NCI-H2196 treated with DMSO at 0.1 percent for 48 hours (cell line): ENCODE measurements at regions not wholly inside any gene's neighbourhood (a gene's known extent, or its start where the extent isn't known, plus 50 kb on each side); places are given as distances from the start of the nearest gene placed in this dataset.

Experiments
- DNase-seq: peaks from one replicate; lab custom pipeline; 2025; ENCODE audit not compliant: unreplicated experiment; lab: John Stamatoyannopoulos, UW

DNA sequence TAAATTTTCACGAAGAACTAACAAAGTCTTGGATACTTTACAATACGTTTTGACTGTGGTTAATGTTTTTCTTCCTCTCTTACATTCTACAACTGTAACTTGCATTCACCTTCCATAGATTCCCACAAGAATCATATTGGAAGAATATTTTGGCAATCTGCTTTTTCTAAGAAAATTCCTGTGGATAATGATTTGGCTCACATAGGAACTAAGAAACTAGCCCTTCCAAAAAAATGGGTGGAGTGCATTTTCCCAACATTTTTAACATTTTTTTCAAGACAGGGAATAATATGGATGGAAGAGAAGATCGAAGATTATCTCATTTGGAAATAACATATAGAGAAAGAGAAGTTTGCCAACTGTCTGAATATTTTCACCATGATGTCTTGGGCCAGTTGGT, 256.9 kb upstream of the POU2AF2 start:
- no peak for DNase-seq

DNA sequence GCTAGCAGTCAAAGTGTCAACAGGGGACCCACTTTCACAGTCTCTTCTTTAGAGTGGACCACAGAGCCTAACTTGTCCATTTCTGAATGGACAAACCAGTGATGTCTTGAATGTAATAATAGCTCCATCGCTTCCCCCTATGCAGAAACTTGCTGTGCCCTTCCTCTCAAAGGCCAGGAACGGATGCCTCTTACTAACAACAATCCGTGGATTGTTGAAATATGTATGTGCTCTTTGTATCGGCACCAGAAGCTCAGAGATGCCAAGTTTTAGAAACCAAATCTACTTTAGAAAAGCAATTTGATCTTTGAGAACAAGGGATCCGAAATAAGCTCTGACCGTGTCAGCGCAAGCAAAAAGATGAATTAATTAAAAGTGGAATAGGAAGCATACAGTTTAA, 259.5 kb upstream of the POU2AF2 start:
- DNase-seq = no peak

DNA sequence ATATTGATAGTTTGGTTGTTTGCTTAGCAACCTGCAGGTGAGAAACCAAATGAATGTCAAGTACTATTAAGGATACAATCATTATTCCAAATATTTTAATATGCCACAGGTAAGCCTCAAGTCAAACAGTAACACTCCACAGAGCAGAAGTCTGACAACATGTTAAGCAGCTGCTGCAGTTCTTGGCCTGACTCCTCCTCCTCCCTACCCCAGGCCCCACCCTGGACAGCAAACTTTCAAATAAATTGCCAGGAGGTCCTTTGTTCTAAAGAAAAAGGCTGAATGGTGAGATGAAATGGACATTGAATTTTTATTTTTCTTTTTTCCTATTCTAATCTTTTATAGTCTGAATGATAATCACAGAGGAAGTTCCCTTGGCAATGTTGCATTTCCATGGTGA, 260.0 kb upstream of the POU2AF2 start:
- no peak for DNase-seq

DNA sequence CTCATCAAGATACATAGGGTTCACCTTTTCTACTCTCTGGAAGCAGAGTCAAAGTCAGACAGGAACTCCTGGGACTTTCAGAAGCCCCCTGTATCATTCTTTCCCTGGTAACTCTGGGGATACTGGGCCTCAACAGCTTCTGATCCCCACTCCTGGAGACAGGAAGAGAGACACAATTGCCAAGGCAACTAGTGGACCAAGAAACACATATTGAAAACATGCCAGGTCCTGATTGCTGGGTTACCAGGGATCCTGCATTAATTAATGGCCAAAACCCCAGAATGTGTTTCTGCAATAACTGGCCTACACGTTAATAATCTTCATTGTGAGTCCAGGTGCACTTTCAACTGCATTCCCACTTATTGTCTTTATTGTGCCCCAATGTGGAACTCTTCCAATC, 260.8 kb upstream of the POU2AF2 start:
- DNase-seq = no peak

DNA sequence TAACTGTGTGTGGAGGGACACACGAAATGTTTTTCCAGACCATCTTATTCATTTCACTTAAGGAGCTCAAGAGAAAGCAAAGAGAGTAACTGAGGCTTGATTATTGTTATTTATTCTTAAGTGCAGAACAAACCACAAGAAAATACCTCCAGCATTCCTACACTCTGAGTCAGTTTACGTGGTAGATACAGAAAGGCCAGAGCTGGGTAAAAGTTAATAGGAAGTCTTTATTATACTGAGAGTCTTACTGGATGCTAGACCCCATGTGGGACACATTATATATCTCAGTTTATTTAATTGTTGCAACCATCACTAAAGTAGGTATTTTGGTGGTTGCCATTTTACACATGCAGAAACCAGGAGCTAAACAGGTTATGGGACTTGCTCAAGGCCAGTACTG, 261.4 kb upstream of the POU2AF2 start:
- DNase-seq = no peak

DNA sequence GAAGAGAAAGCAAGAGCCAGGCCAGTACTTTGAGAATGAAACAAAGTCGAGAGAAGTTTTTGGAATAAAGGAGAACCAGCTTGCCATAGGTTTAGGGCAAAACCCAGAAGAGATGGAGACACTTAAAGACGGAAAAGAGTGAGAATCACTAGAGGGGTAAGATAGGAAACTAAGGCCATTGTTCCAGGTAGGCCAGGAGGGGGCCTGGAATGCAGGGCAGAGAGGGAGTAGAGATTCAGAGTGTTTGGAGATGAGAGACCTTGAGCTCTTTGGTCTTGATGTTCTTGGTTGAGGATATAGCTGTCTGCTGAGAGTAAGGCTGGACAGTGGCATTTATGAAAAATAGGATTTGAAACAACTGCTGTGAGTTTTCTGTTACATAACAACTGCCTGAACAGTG, 263.3 kb upstream of the POU2AF2 start:
- no peak for DNase-seq

DNA sequence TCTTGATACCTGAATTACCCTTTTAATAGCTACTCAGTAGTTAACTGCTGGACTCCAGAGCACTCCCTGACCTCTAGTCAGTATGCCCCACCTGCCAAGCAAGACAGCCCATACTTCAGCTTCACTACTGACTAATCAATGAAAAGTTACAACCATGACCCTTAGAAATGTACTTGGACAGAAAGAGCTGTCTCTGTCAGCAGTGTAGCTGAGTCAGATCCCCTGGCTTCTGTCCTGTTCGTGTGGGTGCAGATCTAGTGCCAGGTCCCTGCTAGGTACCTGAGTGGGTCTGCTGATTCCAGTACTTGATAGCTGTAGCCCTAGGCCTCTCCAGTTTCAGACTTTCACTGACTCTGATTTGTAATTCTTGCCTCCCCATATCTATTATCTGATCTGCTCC, 265.8 kb upstream of the POU2AF2 start:
- DNase-seq = no peak

DNA sequence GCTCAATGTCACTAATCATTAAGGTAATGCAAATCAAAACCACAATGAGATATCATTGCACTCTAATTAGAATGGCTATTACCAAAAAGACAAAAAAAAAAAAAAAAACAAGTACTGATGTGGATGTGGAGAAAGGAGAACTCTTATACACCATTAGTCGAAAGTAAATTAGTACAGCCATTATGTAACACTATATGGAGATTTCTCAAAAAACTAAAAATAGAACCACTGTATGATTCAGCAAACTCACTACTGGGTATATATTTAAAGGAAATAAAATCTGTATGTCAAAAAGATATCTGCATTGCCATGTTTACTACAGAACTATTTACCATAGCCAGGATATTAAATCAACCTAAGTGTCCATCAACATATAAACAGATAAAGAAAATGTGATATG, 265.4 kb upstream of the ARHGAP20 start:
- DNase-seq = no peak

DNA sequence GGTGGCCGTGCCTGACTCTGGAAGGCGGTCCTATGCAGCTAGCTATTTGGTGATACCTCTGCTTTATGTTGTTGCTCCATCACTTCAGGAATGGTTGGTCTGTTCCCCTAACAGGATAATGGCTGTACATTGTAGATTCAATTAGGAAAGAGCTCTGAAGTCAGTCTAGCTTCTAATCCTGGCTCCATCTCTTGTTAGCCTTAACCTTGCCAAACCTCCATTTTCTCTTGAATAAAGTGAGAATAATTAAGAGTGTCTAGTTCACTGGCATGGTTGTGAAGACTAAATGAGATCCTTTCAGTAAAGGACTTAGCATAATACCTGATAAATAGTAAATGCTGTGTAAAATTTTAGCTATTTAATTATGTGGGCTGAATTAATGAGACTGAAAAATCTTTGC, 262.5 kb upstream of the ARHGAP20 start:
- DNase-seq = no peak

DNA sequence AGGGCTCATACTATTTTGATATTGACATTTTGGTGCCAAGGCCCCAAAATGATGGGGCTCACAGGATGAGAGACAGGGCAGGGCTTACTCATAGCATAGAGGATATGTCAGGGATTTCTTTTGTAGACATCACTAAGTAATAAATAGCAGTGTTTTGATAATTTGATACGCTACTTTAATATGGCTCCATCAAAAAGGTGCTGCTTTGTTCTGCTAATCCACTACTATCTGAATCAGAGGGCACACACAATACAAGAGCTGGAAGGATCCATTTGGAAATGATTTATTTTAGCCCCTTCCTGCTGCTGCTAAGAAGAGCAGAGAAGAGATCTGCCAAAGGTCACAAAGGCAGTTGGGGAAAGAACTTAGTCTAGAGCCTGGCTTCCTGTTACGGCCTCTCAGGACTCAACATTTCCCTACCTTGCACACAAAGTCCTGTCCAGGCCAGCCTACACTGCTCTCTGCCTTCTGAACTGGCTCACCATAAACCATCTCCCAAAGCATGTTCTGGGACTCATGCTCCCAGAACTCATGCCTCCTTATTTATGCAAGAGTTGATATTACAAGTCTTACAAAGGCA, 261.3 kb upstream of the ARHGAP20 start:
- DNase-seq = no peak

DNA sequence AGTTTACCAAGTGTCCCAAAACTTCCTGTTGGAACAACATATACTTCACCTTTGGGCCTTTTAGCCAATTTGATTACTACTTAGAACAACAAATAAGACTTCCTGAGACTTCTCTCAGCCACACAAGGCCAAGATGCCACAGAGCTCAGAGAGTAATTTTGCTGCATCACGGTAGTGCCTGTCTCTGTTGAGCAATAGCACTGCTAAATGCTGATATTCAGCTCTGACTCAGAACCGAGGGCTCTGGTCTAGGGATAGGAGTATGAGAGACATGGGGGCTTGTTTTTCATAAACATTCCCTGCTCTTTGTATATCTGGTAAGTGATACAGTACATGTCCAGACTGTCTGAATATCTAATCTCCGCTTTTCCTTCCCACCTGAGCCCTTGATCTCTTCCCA, 260.4 kb upstream of the ARHGAP20 start:
- no peak for DNase-seq

DNA sequence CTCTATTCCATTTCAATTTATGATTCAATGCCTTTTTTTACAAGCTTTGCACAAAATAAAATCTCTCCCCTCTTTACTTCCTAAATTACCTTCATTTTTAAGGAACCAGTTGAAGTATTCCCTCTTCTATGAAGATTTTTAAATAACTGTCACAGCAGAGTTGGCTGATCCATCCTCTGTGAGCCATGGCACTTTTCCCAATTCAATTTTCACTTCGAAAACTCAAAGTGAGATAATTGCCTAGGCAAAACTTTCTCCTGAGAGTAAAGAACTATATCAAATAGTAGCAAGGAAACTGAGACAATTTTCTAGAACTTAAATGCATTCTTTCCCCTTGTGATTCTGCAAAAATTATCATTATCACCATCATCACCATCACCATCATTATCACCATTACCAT, 259.9 kb upstream of the ARHGAP20 start:
- DNase-seq = no peak

DNA sequence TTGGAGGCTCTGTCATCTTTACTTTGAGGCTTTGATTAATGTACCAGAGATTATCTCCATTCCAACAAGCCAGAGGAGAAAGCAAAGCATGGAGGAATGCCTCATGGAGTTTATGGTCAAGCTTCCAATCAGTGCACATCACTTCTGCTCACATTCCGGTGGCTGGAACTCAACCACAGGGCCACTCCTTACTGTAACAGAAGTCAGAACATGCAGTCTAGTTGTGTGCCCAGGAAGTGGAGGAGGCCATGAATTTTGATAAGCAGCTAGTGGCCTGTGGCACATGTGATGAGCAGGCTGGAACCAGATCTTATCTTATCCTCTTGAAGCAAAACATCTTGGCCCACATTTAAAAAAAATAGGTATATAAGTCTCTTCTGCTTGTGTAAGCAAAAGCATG, 258.9 kb upstream of the ARHGAP20 start:
- no peak for DNase-seq

DNA sequence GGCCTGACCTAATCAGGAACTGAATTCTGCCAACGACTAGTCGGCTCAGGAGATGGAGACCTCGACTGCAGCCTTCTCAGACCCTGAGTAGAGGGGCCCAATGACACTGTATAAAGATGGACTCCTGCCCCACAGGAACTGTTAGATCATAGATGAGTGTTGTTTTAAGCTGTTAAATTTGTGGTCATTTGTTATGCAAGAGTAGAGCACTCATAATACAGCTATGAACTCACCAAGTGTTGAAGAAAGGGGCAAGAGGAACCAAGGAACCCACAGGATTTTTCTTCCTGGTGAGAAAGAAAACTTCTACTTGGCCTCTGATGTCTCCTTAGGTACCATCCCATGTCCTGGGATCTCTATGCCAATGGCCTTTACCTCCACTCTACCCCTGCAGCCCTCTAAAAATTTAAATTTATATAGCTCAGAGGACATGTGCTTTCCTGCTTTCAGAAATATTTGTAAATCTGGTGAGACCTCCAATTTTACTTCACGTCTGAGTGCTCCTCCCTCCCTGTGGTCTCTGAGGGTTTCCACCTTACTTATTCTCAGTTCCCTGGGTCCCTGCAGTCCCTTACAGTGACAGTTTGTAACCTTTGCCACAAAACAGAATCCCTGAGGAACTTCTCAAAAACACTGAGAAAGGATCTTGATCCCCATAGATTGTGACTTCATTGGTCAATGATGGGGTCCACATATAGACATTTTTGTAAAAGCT, 256.3 kb upstream of the ARHGAP20 start:
- DNase-seq = no peak

DNA sequence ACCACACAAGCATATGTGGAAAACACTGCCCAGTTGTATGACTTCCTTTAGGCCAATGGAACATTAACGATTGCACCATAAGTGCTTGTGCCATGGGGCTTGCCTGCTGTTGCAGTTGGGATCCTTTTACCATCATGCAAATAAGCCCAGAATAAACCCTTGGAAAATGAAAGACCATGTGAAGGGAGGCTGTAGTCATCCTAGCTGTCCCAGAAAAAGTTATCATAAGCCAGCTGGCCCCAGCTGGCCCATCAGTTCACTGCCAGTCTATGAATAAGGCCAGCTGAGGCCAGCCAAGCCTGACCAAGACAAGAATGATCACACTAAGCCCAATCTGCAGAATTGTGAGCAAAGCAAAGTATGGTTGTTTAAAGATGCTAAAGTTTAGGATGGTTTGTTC, 253.9 kb upstream of the ARHGAP20 start:
- DNase-seq = no peak

DNA sequence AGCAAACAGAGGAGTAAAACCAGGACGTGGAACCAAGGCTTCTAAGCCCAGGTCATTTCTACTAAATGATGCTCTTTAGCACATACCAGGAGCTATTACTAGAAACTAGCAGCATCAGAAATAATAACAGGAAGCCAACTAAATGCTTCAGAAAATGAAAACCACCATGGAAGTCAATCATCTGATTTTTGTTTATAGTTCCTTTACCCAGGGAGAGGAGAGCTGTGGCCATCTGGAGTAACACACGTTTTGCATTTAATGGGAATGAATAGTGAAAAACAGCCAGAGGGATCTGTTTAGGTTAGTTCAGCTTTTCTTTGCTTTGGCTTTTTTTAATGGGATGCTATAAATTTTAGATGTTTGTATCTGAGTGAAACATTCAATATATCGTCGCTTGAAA, 250.7 kb upstream of the ARHGAP20 start:
- DNase-seq = no peak

DNA sequence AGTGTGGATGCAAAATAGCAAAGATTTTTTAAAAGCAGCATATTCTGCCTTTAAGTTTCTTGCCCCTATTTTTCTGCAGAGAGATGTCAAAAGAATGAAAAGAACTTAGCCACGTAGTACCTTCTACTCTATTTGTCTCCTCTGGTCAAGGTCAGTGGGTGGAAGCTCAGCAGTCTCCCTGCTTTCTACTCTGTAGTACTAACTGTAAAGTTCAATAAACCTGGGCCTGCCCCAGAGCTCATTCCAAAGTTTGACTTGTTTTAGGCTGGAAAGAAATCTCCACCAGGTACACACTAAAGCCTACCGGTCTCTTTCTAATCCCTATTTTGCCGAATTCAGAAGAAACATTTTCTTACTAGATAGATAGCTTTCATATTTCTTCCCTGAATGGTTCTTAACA, 247.9 kb upstream of the ARHGAP20 start:
- DNase-seq = no peak

DNA sequence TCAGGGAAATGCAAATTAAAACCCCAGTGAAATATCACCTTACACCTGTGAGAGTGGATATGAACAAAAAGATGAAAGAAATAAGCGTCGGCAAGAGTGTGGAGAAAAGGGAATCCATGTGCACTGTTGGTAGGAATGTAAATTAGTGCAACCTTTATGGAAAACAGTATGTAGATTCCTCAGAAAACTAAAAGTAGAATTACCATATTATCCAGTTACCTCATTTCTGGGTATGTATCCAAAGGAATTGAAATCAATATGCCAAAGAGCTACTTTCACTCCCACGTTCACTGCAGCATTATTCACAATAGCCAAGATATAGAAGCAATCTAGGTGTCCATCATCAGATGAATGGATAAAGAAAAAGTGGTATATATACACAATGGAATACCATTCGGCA, 246.0 kb upstream of the ARHGAP20 start:
- no peak for DNase-seq

DNA sequence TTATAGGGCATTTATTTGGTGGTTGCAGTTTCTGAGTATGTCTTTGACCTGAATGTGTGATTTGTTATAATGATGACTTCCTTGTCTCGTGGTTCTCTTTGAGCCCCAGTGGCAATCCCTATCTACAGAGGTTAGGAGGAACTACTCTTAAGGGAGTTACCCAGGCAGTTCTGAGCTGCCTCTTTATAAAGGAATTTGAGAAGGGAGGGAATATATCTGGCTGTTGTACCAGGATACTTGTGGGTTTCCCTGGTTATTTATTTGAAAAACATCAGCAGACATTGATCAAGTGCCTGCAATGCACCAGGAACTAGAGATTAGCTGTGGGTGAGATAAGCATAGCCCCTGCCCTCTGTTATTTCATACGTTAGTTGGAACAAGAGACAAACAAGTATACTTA, 243.5 kb upstream of the ARHGAP20 start:
- no peak for DNase-seq

DNA sequence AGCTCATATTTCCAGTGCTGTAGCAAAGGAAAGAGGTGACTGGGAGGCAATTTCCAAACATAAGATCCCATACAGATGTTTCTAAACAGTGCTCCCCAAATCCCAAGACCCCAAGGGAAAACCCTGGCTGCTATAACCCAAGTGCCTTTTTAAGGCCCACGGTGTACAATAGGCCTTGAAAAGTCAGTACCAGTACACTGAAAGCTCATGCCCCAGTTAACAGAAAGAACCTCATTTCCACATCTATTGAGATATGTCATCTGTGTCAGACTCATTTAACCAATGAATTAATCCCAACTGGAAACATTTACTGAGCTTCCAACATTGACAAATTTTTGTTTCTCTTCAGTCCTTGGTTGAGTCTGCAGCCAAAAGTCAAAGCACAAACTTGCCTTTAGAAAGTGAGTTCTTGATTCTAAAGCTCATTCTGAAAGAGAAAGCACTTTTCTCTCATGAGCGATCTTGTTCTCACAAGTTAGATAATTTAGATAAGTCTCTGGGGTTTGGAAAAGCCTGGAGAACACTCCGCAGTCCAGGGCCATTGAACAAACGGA, 239.8 kb upstream of the ARHGAP20 start:
- DNase-seq = no peak

DNA sequence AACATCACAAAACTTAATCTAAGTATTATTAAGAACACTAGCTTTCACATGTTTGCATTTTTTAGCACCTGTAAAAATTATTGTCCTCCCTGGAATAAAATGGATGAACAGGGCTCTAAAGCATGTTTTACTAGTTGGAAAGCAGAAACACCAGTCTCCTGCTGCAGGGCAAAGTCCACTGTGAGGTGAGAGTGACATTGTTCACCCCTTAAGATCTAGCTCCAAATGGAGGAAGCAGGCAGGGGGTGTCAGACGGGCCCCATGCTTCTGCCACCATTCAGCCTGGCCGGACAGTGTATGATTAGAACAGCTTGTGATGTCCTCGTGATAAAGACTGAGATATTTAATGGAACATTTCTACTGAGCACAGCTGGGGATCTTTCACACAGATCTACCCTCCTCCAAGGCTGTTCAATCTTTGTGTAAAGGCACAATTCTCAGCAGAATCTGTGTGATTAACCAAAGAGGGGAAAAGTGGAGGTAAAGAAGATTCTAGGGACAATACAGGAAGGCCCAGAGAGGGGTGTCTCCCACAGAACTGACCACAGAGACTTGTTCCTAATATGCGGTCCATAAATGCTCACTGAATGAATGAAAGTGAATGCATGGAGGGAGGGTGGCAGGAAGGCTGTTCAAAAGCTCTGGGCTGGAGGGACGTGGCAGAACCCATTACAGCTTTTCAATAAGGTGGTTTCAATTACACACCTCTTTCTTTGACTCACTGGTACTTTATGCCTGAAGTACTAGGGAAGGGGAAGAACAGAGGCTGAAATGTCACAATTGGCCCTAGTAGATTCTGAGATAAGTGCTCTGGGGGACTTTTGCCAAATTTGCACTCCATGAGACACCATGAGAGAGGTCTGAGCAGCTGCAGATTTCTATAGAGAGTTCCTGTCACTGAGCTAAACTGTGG, 239.1 kb upstream of the ARHGAP20 start:
- peak; percentile 13 for DNase-seq

DNA sequence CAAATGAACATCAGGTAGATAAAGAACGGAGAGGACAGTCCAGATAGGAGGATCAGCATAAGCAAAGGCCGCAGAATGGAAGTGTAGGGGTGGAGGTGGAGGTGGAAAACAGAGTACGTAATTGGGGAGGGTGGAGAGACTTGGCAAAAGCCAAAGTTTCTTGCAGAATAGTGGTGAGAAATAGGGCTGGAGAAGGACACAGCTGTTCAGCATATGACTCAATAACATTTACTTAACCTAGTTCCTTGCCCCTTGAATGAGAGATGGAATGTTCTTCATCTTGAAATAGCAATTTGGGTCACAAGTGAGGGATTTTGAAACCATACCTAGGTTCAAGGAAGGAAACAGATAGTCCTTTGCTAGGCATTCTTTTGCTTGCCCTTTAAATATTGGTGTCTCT, 235.9 kb upstream of the ARHGAP20 start:
- DNase-seq = no peak
